ENCODE measurements at regions not wholly inside any gene's neighbourhood (a gene's known extent, or its start where the extent isn't known, plus 50 kb on each side); places are given as distances from the start of the nearest gene placed in this dataset.

DNA sequence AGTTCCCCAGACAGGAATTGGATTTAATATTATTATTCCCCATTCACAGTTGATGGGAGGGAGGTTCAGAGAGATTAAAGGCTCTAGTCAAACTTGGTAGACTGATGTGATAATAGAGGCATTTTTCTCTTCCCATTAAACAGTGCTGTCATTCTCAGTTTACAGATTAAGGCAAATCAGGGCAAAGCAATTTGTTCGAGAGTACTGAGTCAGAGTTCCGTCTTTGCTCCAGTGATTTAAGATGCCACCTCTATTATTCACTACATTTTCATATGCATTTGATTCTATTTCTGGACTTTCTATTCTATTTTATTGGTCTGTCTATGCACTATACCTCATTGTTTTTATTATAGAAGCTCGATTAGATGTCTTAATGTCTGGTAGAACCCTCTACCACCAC is 201.0 kb upstream of the RAI14 start:
- H3K9me3 ChIP-seq (replicated peaks in 1 of 2; ENCODE audit: control insufficient read depth in 1 of 2, insufficient read depth in 1 of 2, low read length in 2 of 2): no peaks in the 10 kb centered on the region
- no peaks in the 10 kb centered on the region for H3K4me1 ChIP-seq (ENCODE audit: control insufficient read depth in 1 of 2, insufficient read depth in 2 of 2, low read length in 2 of 2)
- H3K4me3 ChIP-seq (replicated peaks in 1 of 3; ENCODE audit: low read depth in 2 of 3, low read length in 3 of 3): no peak overlapping the region
- Mint-ChIP-seq H3K27ac (no peak overlapping the region), H3K27me3 (ENCODE audit: low read depth in 3 of 3) (peaks cover 0 to 5% (median 3%) of the 10 kb centered on the region in 3 donors), H3K4me3 (no peak overlapping the region), H3K36me3 (no peaks in the 10 kb centered on the region), H3K9me3 (peaks cover 0 to 13% (median 6%) of the 10 kb centered on the region in 7 donors), H3K4me1 (no peaks in the 10 kb centered on the region)
- no peak overlapping the region for H3K4me2 ChIP-seq (replicated peaks; ENCODE audit: extremely low read depth, low read length, poor library complexity, severe bottlenecking)
- H3K27me3 ChIP-seq (ENCODE audit: control insufficient read depth in 2 of 2, insufficient read depth in 2 of 2, low read length in 2 of 2): no peaks in the 10 kb centered on the region
- H3K27ac ChIP-seq (ENCODE audit: low read depth in 1 of 2, low read length in 2 of 2): no peak overlapping the region
- H3K36me3 ChIP-seq (replicated peaks in 1 of 2; ENCODE audit: control insufficient read depth in 1 of 2, insufficient read depth in 2 of 2, low read length in 2 of 2): no peaks in the 10 kb centered on the region
- no peak overlapping the region for H3K9ac ChIP-seq (ENCODE audit: insufficient read depth, low read length, poor library complexity, severe bottlenecking)
- TF ChIP-seq, protein P1, sequence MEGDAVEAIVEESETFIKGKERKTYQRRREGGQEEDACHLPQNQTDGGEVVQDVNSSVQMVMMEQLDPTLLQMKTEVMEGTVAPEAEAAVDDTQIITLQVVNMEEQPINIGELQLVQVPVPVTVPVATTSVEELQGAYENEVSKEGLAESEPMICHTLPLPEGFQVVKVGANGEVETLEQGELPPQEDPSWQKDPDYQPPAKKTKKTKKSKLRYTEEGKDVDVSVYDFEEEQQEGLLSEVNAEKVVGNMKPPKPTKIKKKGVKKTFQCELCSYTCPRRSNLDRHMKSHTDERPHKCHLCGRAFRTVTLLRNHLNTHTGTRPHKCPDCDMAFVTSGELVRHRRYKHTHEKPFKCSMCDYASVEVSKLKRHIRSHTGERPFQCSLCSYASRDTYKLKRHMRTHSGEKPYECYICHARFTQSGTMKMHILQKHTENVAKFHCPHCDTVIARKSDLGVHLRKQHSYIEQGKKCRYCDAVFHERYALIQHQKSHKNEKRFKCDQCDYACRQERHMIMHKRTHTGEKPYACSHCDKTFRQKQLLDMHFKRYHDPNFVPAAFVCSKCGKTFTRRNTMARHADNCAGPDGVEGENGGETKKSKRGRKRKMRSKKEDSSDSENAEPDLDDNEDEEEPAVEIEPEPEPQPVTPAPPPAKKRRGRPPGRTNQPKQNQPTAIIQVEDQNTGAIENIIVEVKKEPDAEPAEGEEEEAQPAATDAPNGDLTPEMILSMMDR (IDR thresholded peaks at IDR 0.05): no peak
- DNase-seq: no peak
- WGBS (ENCODE audit: insufficient coverage): no CpG with 5 or more reads among the region's 3 CpGs
- intact Hi-C loops (cut with micrococcal nuclease): no loop called here
- no peaks in the 10 kb centered on the region for H4K20me1 ChIP-seq (ENCODE audit: insufficient read depth, low read length)
- H3K79me2 ChIP-seq (ENCODE audit: insufficient read depth, low read length): no peaks in the 10 kb centered on the region
- no peak overlapping the region for H2AFZ ChIP-seq (ENCODE audit: insufficient read depth, low read depth, low read length, poor library complexity, severe bottlenecking)

DNA sequence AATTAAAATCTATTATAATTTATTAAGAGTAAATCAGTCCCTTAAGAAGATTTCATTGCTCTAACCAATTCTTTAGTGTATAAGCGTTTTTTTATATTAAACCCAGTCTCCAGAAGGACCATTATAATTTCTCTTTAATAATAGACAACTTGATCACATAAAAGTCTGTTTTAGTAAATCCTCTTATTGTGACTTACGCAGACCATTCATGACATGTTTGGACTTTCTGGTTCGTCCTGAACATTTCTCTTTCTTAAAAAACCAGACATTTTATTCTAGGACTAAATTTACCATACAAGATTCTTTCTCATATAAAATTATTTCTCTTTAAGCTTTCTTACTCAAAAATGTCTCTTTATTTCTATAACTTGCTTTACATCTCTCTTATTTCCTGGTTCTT is 196.2 kb upstream of the RAI14 start:
- H3K4me2 ChIP-seq (replicated peaks; ENCODE audit: extremely low read depth, low read length, poor library complexity, severe bottlenecking): no peak overlapping the region
- intact Hi-C loops (cut with micrococcal nuclease): loop anchor here in 1 of 2 donors (10.0 kb wide), 1 partner anchor 1025 kb away; no protein-coding TSS in a partner anchor
- no peaks in the 10 kb centered on the region for H3K9me3 ChIP-seq (replicated peaks in 1 of 2; ENCODE audit: control insufficient read depth in 1 of 2, insufficient read depth in 1 of 2, low read length in 2 of 2)
- 73% methylated on average over 2 of the region's 3 CpGs for WGBS (ENCODE audit: insufficient coverage)
- no peaks in the 10 kb centered on the region for H3K27me3 ChIP-seq (ENCODE audit: control insufficient read depth in 2 of 2, insufficient read depth in 2 of 2, low read length in 2 of 2)
- no peaks in the 10 kb centered on the region for H3K4me1 ChIP-seq (ENCODE audit: control insufficient read depth in 1 of 2, insufficient read depth in 2 of 2, low read length in 2 of 2)
- no peaks in the 10 kb centered on the region for H3K36me3 Mint-ChIP-seq
- H3K27me3 Mint-ChIP-seq (ENCODE audit: low read depth in 3 of 3): peaks cover 0 to 3% (median 3%) of the 10 kb centered on the region in 3 donors
- H3K36me3 ChIP-seq (replicated peaks in 1 of 2; ENCODE audit: control insufficient read depth in 1 of 2, insufficient read depth in 2 of 2, low read length in 2 of 2): no peaks in the 10 kb centered on the region
- no peaks in the 10 kb centered on the region for H3K4me1 Mint-ChIP-seq
- no peak overlapping the region for H3K27ac Mint-ChIP-seq
- H4K20me1 ChIP-seq (ENCODE audit: insufficient read depth, low read length): no peaks in the 10 kb centered on the region
- H3K9me3 Mint-ChIP-seq: peaks cover 2 to 21% (median 8%) of the 10 kb centered on the region in 7 donors
- no peaks in the 10 kb centered on the region for H3K79me2 ChIP-seq (ENCODE audit: insufficient read depth, low read length)
- no peak overlapping the region for H3K27ac ChIP-seq (ENCODE audit: low read depth in 1 of 2, low read length in 2 of 2)
- H2AFZ ChIP-seq (ENCODE audit: insufficient read depth, low read depth, low read length, poor library complexity, severe bottlenecking): no peak overlapping the region
- no peak for DNase-seq
- no peak overlapping the region for H3K9ac ChIP-seq (ENCODE audit: insufficient read depth, low read length, poor library complexity, severe bottlenecking)
- TF ChIP-seq, protein P1 (IDR thresholded peaks at IDR 0.05): no peak
- H3K4me3 Mint-ChIP-seq: no peak overlapping the region
- no peak overlapping the region for H3K4me3 ChIP-seq (replicated peaks in 1 of 3; ENCODE audit: low read depth in 2 of 3, low read length in 3 of 3)

Data from CD14-positive monocyte (primary cell).